ENCODE measurements at regions not wholly inside any gene's neighbourhood (a gene's known extent, or its start where the extent isn't known, plus 50 kb on each side); places are given as distances from the start of the nearest gene placed in this dataset.
A peak's percentile ranks its signal among the peaks of the same experiment; 100 is the strongest.

- no peaks in the 10 kb centered on the region for H3K9me3 ChIP-seq (ENCODE audit: severe bottlenecking)
- no peak for DNase-seq (ENCODE audit: low spot score)
- no peak overlapping the region for H3K4me3 ChIP-seq (ENCODE audit: severe bottlenecking)
- no peak overlapping the region for H3K27ac ChIP-seq (ENCODE audit: poor library complexity, severe bottlenecking)
- ATAC-seq (ENCODE audit: low read depth): no peak
- no peaks in the 10 kb centered on the region for H3K36me3 ChIP-seq (ENCODE audit: low read depth)
- peaks cover 21% of the 10 kb centered on the region for H3K4me1 ChIP-seq (ENCODE audit: insufficient read depth, poor library complexity, severe bottlenecking)
- H3K27me3 ChIP-seq (ENCODE audit: insufficient read depth, poor library complexity, severe bottlenecking): no peaks in the 10 kb centered on the region
- no peak for TF ChIP-seq CTCF (IDR thresholded peaks at IDR 0.05; ENCODE audit: poor library complexity, severe bottlenecking)
Measured at GRCh38 chr6:11346516-11346915, 114.0 kb upstream of the NEDD9 start.

GRCh38 chr6:11345536-11345935 lies 113.1 kb upstream of the NEDD9 start:
- H3K4me3 ChIP-seq (ENCODE audit: severe bottlenecking): no peak overlapping the region
- H3K27me3 ChIP-seq (ENCODE audit: insufficient read depth, poor library complexity, severe bottlenecking): no peaks in the 10 kb centered on the region
- no peak for TF ChIP-seq CTCF (IDR thresholded peaks at IDR 0.05; ENCODE audit: poor library complexity, severe bottlenecking)

GRCh38 chr6:11343963-11344723 lies 111.7 kb upstream of the NEDD9 start:
- no peaks in the 10 kb centered on the region for H3K36me3 ChIP-seq (ENCODE audit: low read depth)
- no peaks in the 10 kb centered on the region for H3K27me3 ChIP-seq (ENCODE audit: insufficient read depth, poor library complexity, severe bottlenecking)
- TF ChIP-seq CTCF (IDR thresholded peaks at IDR 0.05; ENCODE audit: poor library complexity, severe bottlenecking): no peak
- no peaks in the 10 kb centered on the region for H3K9me3 ChIP-seq (ENCODE audit: severe bottlenecking)
- no peak overlapping the region for H3K4me3 ChIP-seq (ENCODE audit: severe bottlenecking)
- H3K27ac ChIP-seq (ENCODE audit: poor library complexity, severe bottlenecking): peak overlapping the region; percentile 18
- DNase-seq (ENCODE audit: low spot score): no peak
- ATAC-seq (ENCODE audit: low read depth): peak; percentile 92
- peaks cover 22% of the 10 kb centered on the region for H3K4me1 ChIP-seq (ENCODE audit: insufficient read depth, poor library complexity, severe bottlenecking)

More at GRCh38 chr6:11345536-11345935, 113.1 kb upstream of the NEDD9 start:
- no peak for ATAC-seq (ENCODE audit: low read depth)
- H3K36me3 ChIP-seq (ENCODE audit: low read depth): no peaks in the 10 kb centered on the region
- no peak overlapping the region for H3K27ac ChIP-seq (ENCODE audit: poor library complexity, severe bottlenecking)
- DNase-seq (ENCODE audit: low spot score): no peak
- peaks cover 22% of the 10 kb centered on the region for H3K4me1 ChIP-seq (ENCODE audit: insufficient read depth, poor library complexity, severe bottlenecking)
- no peaks in the 10 kb centered on the region for H3K9me3 ChIP-seq (ENCODE audit: severe bottlenecking)

GRCh38 chr6:11341867-11342266 lies 109.4 kb upstream of the NEDD9 start:
- no peaks in the 10 kb centered on the region for H3K9me3 ChIP-seq (ENCODE audit: severe bottlenecking)
- DNase-seq (ENCODE audit: low spot score): no peak
- TF ChIP-seq CTCF (IDR thresholded peaks at IDR 0.05; ENCODE audit: poor library complexity, severe bottlenecking): no peak
- ATAC-seq (ENCODE audit: low read depth): no peak
- H3K4me3 ChIP-seq (ENCODE audit: severe bottlenecking): no peak overlapping the region
- peaks cover 22% of the 10 kb centered on the region for H3K4me1 ChIP-seq (ENCODE audit: insufficient read depth, poor library complexity, severe bottlenecking)
- H3K36me3 ChIP-seq (ENCODE audit: low read depth): no peaks in the 10 kb centered on the region
- H3K27ac ChIP-seq (ENCODE audit: poor library complexity, severe bottlenecking): no peak overlapping the region
- no peaks in the 10 kb centered on the region for H3K27me3 ChIP-seq (ENCODE audit: insufficient read depth, poor library complexity, severe bottlenecking)

GRCh38 chr6:11341303-11341702 lies 108.8 kb upstream of the NEDD9 start:
- H3K4me1 ChIP-seq (ENCODE audit: insufficient read depth, poor library complexity, severe bottlenecking): peaks cover 22% of the 10 kb centered on the region
- no peaks in the 10 kb centered on the region for H3K36me3 ChIP-seq (ENCODE audit: low read depth)
- H3K4me3 ChIP-seq (ENCODE audit: severe bottlenecking): no peak overlapping the region
- H3K9me3 ChIP-seq (ENCODE audit: severe bottlenecking): no peaks in the 10 kb centered on the region
- H3K27me3 ChIP-seq (ENCODE audit: insufficient read depth, poor library complexity, severe bottlenecking): no peaks in the 10 kb centered on the region
- no peak overlapping the region for H3K27ac ChIP-seq (ENCODE audit: poor library complexity, severe bottlenecking)
- TF ChIP-seq CTCF (IDR thresholded peaks at IDR 0.05; ENCODE audit: poor library complexity, severe bottlenecking): no peak
- ATAC-seq (ENCODE audit: low read depth) (no peak), DNase-seq (ENCODE audit: low spot score) (no peak)
